HCT116 (cell line): ENCODE measurements at regions not wholly inside any gene's neighbourhood (a gene's known extent, or its start where the extent isn't known, plus 50 kb on each side); places are given as distances from the start of the nearest gene placed in this dataset.

Source experiments
- ATAC-seq: fragments of 200-7000 bp; cut with Tn5 transposase; 2 replicates; pipeline ENCODE4 v1.9.1; 2020; ENCODE audit warnings: mild to moderate bottlenecking, moderate library complexity
- BruUV-seq: library from RNA; stranded (reverse); fragments of 400-500 nt; replicated peaks from 2 replicates; lab custom pipeline; 2021; lab: Mats Ljungman, UMichigan
- CTCF ChIA-PET: fragments of 300-600 bp; sonication (Branson Sonifier 250); formaldehyde crosslinking; loops from one replicate; lab custom pipeline; 2021; ENCODE audit warnings: antibody characterized with exemption; lab: Charles Lee
- POLR2A ChIA-PET: fragments of 300-600, 350-600 bp; sonication (Branson Sonifier 250); formaldehyde crosslinking; loops from one replicate; lab custom pipeline; 2021; ENCODE audit warnings: antibody characterized with exemption; lab: Charles Lee
- RAD21 ChIA-PET, 2 experiments: fragments of 300-600 bp; sonication (Branson Sonifier 250); formaldehyde crosslinking; loops; one replicate each; lab custom pipeline; 2023; ENCODE audit warnings: low total read pairs in 2 of 2; ENCODE audit not compliant: uncharacterized antibody in 2 of 2, unreplicated experiment in 2 of 2, low non-redundant PET in 1 of 2; lab: Charles Lee
- DNase-seq: peaks from one replicate; pipeline ENCODE4 v3.0.0-alpha.2; 2010; ENCODE audit warnings: low read depth, low spot score
- H2AFZ ChIP-seq: fragments of 200-600 bp; shearing (Covaris generic), sonication (generic); 2 replicates; pipeline ENCODE4 v1.6.1; 2017; ENCODE audit warnings: low read depth, mixed run types, mixed read lengths, antibody characterized with exemption, low read length; ENCODE audit not compliant: poor library complexity, severe bottlenecking
- H3K27ac ChIP-seq: 2 replicates; pipeline ENCODE4 v1.5.1; 2012; ENCODE audit warnings: low read depth, low read length
- H3K27me3 ChIP-seq: fragments of 200-600 bp; sonication (generic); 2 replicates; pipeline ENCODE4 v1.6.1; 2016; ENCODE audit warnings: mixed run types, low read length, mixed read lengths; ENCODE audit not compliant: insufficient read depth
- H3K36me3 ChIP-seq, 2 experiments: fragments of 200-500 bp in 1 of 2; fragments of 200-600 bp in 1 of 2; sonication (Bioruptor generic) in 1 of 2; sonication (generic) in 1 of 2; 2 replicates each; pipeline versions ENCODE4 v1.5.1 to v1.6.1; 2014 to 2016; ENCODE audit warnings: low read length in 2 of 2, inconsistent platforms in 1 of 2, mixed read lengths in 1 of 2, mixed run types in 1 of 2; ENCODE audit not compliant: insufficient read depth in 2 of 2, control insufficient read depth in 1 of 2
- H3K4me1 ChIP-seq, 2 experiments: fragments of 200-600 bp in 1 of 2; sonication (generic) in 1 of 2; 2 replicates each; pipeline versions ENCODE4 v1.5.1 to v1.6.1; 2012 to 2017; ENCODE audit warnings: low read length in 2 of 2, inconsistent platforms in 1 of 2, mild to moderate bottlenecking in 1 of 2, mixed read lengths in 1 of 2, mixed run types in 1 of 2, moderate library complexity in 1 of 2; ENCODE audit not compliant: insufficient read depth in 2 of 2, control insufficient read depth in 1 of 2
- H3K4me2 ChIP-seq: fragments of 200-600 bp; sonication (generic); 2 replicates; pipeline ENCODE4 v1.6.1; 2017; ENCODE audit warnings: mixed run types, low read length, mixed read lengths
- H3K4me3 ChIP-seq, 2 experiments: fragments of 200-600 bp in 1 of 2; sonication (generic) in 1 of 2; replicated peaks in 1 of 2; 2 replicates each; pipeline ENCODE4 v1.5.1; 2011 to 2016; ENCODE audit warnings: low read length in 2 of 2, control low read depth in 1 of 2, low read depth in 1 of 2, mild to moderate bottlenecking in 1 of 2, mixed read lengths in 1 of 2, mixed run types in 1 of 2
- H3K79me2 ChIP-seq: fragments of 200-600 bp; sonication (generic); 2 replicates; pipeline ENCODE4 v1.6.1; 2017; ENCODE audit warnings: mild to moderate bottlenecking, mixed run types, low read length, moderate library complexity, mixed read lengths; ENCODE audit not compliant: insufficient read depth
- H3K9ac ChIP-seq: fragments of 200-600 bp; sonication (generic); 2 replicates; pipeline ENCODE4 v1.6.1; 2016; ENCODE audit warnings: low read length, mixed read lengths
- H3K9me2 ChIP-seq: fragments of 200-600 bp; sonication (generic), shearing (Covaris generic); 2 replicates; pipeline ENCODE4 v1.6.1; 2017; ENCODE audit warnings: mixed run types, mild to moderate bottlenecking, moderate library complexity; ENCODE audit not compliant: insufficient read depth
- H3K9me3 ChIP-seq, 2 experiments: fragments of 200-500 bp in 1 of 2; fragments of 200-600 bp in 1 of 2; sonication (Bioruptor generic) in 1 of 2; sonication (generic) in 1 of 2; 2 replicates each; pipeline ENCODE4 v1.6.1; 2014 to 2017; ENCODE audit warnings: low read length in 2 of 2, mixed read lengths in 2 of 2, inconsistent platforms in 1 of 2, low read depth in 1 of 2, mild to moderate bottlenecking in 1 of 2, mixed run types in 1 of 2, moderate library complexity in 1 of 2; ENCODE audit not compliant: control insufficient read depth in 1 of 2, insufficient read depth in 1 of 2
- H4K20me1 ChIP-seq: fragments of 200-600 bp; sonication (generic), shearing (Covaris generic); 2 replicates; pipeline ENCODE4 v1.6.1; 2017; ENCODE audit warnings: mixed run types, mild to moderate bottlenecking, moderate library complexity; ENCODE audit not compliant: insufficient read depth
- ATF3 ChIP-seq: IDR thresholded peaks from 2 replicates; pipeline ENCODE4 v1.6.1; 2012
- CBX3 ChIP-seq: IDR thresholded peaks from 2 replicates; pipeline ENCODE4 v1.6.1; 2012; ENCODE audit warnings: low read depth
- CEBPB ChIP-seq: IDR thresholded peaks from 2 replicates; pipeline ENCODE4 v1.6.1; 2012; ENCODE audit warnings: low read depth
- EGR1 ChIP-seq: IDR thresholded peaks from 2 replicates; pipeline ENCODE4 v1.6.1; 2012; ENCODE audit warnings: low read depth
- ELF1 ChIP-seq: IDR thresholded peaks from 2 replicates; pipeline ENCODE4 v1.6.1; 2012; ENCODE audit warnings: low read depth, borderline replicate concordance
- EZH2 ChIP-seq: fragments of 200-600 bp; sonication (generic); IDR thresholded peaks from 2 replicates; pipeline ENCODE4 v1.6.1; 2017; ENCODE audit warnings: antibody characterized with exemption, mixed run types
- EZH2phosphoT487 ChIP-seq: fragments of 200-600 bp; IDR thresholded peaks from 2 replicates; pipeline ENCODE4 v1.6.1; 2018; ENCODE audit warnings: antibody characterized with exemption, borderline replicate concordance
- MAX ChIP-seq: IDR thresholded peaks from 2 replicates; pipeline ENCODE4 v1.6.1; 2012
- POLR2A ChIP-seq: IDR thresholded peaks from 2 replicates; pipeline ENCODE4 v1.7.0; 2011; ENCODE audit warnings: borderline replicate concordance; ENCODE audit not compliant: insufficient read depth, insufficient read length; ENCODE audit errors: extremely low read depth
- REST ChIP-seq: IDR thresholded peaks from 2 replicates; pipeline ENCODE4 v1.6.1; 2012; ENCODE audit warnings: low read depth
- SIN3A ChIP-seq: IDR thresholded peaks from 2 replicates; pipeline ENCODE4 v1.6.1; 2012; ENCODE audit warnings: low read depth
- SP1 ChIP-seq: IDR thresholded peaks from 2 replicates; pipeline ENCODE4 v1.6.1; 2012; ENCODE audit warnings: low read depth
- SRF ChIP-seq: IDR thresholded peaks from 2 replicates; pipeline ENCODE4 v1.6.1; 2012; ENCODE audit warnings: low read depth
- YY1 ChIP-seq: IDR thresholded peaks from 2 replicates; pipeline ENCODE4 v1.6.1; 2011; ENCODE audit warnings: low read length, low read depth, moderate library complexity, mild to moderate bottlenecking; ENCODE audit not compliant: insufficient replicate concordance; ENCODE audit errors: extremely low read depth
- ZFX ChIP-seq: fragments of 450-650 bp; IDR thresholded peaks from 2 replicates; pipeline ENCODE4 v1.6.1; 2017
- ZNF274 ChIP-seq: fragments of 200-500 bp; sonication (Bioruptor generic); IDR thresholded peaks from 2 replicates; pipeline ENCODE4 v1.6.1; 2014; ENCODE audit warnings: mild to moderate bottlenecking, low read depth, low read length, inconsistent platforms
- intact Hi-C: fragments of 100-400 bp; cut with micrococcal nuclease; formaldehyde crosslinking; loops from 2 replicates; pipeline ENCODE4 v1.10.0; 2022
- TF ChIP-seq, protein P1 (sequence below), 3 experiments: fragments of 200-600 bp in 1 of 3; sonication (generic) in 1 of 3; IDR thresholded peaks in 2 of 3; conservative IDR thresholded peaks in 1 of 3; 2 replicates each; pipeline ENCODE4 v1.5.1; 2012 to 2017; ENCODE audit warnings: low read depth in 2 of 3, low read length in 2 of 3, antibody characterized with exemption in 1 of 3, borderline replicate concordance in 1 of 3, control low read depth in 1 of 3, mild to moderate bottlenecking in 1 of 3, mixed read lengths in 1 of 3, mixed run types in 1 of 3, moderate library complexity in 1 of 3; ENCODE audit not compliant: insufficient read depth in 1 of 3

GRCh38 chr2:217289907-217290280 is 430.0 kb upstream of the TNP1 start:
- CTCF ChIA-PET: no interaction called here
- no peak overlapping the region for H3K4me3 ChIP-seq
- H3K9me2 ChIP-seq: no peaks in the 10 kb centered on the region
- no peaks in the 10 kb centered on the region for H3K4me1 ChIP-seq
- no peak overlapping the region for H2AFZ ChIP-seq
- H3K27ac ChIP-seq: no peak overlapping the region
- ATAC-seq: no peak
- no peak for TF ChIP-seq CEBPB
- no peak for TF ChIP-seq EGR1
- TF ChIP-seq YY1: no peak
- no peak for TF ChIP-seq SP1
- TF ChIP-seq REST: no peak
- no peak for TF ChIP-seq POLR2A
- no peak for TF ChIP-seq EZH2phosphoT487
- no peak for TF ChIP-seq ZFX
- no peak for TF ChIP-seq EZH2
- TF ChIP-seq SRF: no peak
- TF ChIP-seq, protein P1, sequence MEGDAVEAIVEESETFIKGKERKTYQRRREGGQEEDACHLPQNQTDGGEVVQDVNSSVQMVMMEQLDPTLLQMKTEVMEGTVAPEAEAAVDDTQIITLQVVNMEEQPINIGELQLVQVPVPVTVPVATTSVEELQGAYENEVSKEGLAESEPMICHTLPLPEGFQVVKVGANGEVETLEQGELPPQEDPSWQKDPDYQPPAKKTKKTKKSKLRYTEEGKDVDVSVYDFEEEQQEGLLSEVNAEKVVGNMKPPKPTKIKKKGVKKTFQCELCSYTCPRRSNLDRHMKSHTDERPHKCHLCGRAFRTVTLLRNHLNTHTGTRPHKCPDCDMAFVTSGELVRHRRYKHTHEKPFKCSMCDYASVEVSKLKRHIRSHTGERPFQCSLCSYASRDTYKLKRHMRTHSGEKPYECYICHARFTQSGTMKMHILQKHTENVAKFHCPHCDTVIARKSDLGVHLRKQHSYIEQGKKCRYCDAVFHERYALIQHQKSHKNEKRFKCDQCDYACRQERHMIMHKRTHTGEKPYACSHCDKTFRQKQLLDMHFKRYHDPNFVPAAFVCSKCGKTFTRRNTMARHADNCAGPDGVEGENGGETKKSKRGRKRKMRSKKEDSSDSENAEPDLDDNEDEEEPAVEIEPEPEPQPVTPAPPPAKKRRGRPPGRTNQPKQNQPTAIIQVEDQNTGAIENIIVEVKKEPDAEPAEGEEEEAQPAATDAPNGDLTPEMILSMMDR (IDR thresholded peaks at IDR 0.05 in 2 of 3, conservative IDR thresholded peaks at IDR 0.05 in 1 of 3; ENCODE audit: borderline replicate concordance in 1 of 3, insufficient read depth in 1 of 3, low read depth in 2 of 3, low read length in 2 of 3): no peak
- TF ChIP-seq ELF1: no peak
- no peak for TF ChIP-seq ATF3
- no peak for TF ChIP-seq CBX3
- TF ChIP-seq SIN3A: no peak
- TF ChIP-seq ZNF274: no peak
- no peak for TF ChIP-seq MAX
- TF ChIP-seq, all 23 proteins: peak for 0
- ChIA-PET RAD21 (no interaction called here), POLR2A (no interaction called here)
- intact Hi-C loops: no loop called here
- BruUV-seq: no TSS peak
- Histone ChIP-seq H4K20me1 (no peaks in the 10 kb centered on the region), H3K4me2 (no peak overlapping the region), H3K27me3 (peaks cover 15% of the 10 kb centered on the region), H3K9me3 (no peaks in the 10 kb centered on the region), H3K79me2 (no peaks in the 10 kb centered on the region), H3K9ac (no peak overlapping the region), H3K36me3 (no peaks in the 10 kb centered on the region)
- no peak for DNase-seq
